T-helper 2 cell treated with Interferon-gamma antibody and Interleukin-4, amounts not matched to agents 5 μg/mL and 100 μg/mL, for 36 hours (primary cell): ENCODE measurements at regions not wholly inside any gene's neighbourhood (a gene's known extent, or its start where the extent isn't known, plus 50 kb on each side); places are given as distances from the start of the nearest gene placed in this dataset.

Experiments
- DNase-seq: peaks from one replicate; pipeline ENCODE4 v3.0.0; 2021; ENCODE audit warnings: low spot score
- H3K27ac Mint-ChIP-seq: one replicate; pipeline ENCODE4 v1.8.0; 2021; ENCODE audit warnings: mild to moderate bottlenecking, mixed read lengths
- H3K27me3 Mint-ChIP-seq: one replicate; pipeline ENCODE4 v1.8.0; 2021; ENCODE audit warnings: low read depth, mixed read lengths
- H3K36me3 Mint-ChIP-seq: one replicate; pipeline ENCODE4 v1.8.0; 2021; ENCODE audit warnings: low read depth, mixed read lengths
- H3K4me1 Mint-ChIP-seq: one replicate; pipeline ENCODE4 v1.8.0; 2021; ENCODE audit warnings: low read depth, mixed read lengths
- H3K4me3 Mint-ChIP-seq: one replicate; pipeline ENCODE4 v1.8.0; 2022; ENCODE audit warnings: mild to moderate bottlenecking, moderate library complexity, mixed read lengths
- H3K9me3 Mint-ChIP-seq: one replicate; pipeline ENCODE4 v1.8.0; 2021; ENCODE audit warnings: mixed read lengths

DNA sequence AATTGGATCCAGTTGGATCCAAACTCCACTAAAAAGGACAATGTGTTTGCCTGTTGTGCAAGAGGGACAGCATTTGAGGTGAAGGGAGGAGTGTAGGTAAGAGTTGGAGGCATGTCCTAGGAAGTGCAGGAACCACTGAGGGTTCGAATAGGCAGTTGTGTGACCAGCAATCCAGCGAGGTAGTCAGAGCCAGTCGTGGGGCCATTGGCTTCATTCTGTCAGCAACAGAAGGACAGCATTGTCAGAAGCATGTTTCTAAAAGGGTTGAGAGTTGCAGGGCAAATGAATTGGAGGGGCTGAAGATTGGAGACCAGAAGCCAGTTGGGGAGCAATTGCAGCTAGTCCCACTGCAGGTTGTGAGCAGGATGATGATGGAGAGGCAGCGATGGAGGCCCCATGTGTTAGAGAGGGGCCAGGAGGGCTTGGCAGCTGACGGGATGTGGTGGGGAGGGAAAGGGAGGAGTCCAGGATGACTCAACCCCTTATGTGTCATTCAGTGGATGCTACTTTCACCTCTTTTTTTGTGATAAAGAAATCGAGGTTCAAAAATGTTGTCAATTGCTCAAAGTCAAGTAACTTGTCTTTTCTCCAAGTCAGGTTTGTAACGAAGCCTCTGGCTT, 96.7 kb upstream of the SIX3 start:
- Mint-ChIP-seq H3K36me3 (no peaks in the 10 kb centered on the region), H3K4me3 (no peak overlapping the region), H3K4me1 (peaks cover 5% of the 10 kb centered on the region), H3K27me3 (peaks cover 10% of the 10 kb centered on the region), H3K9me3 (peaks cover 4% of the 10 kb centered on the region), H3K27ac (no peak overlapping the region)
- no peak for DNase-seq

DNA sequence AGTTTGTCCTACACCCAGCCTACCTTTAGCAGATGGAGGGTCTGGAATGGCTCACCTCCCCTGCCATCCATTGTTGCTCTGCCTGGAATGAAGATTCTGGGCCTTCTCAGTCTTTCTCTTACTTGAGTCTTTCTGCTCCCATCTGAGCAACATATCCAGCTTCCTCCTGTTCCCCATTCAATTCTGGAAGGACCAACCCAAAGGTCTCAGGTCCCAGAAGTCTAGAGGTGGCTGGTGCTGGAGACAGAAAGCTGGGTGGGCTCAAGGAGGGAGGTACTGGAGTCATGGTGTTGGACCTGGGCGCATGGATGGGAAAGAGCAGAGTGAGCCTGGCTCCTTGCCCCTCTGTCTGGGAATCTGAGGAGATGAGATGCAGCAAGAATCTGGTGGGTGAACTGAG, 93.5 kb upstream of the SIX3 start:
- Mint-ChIP-seq H3K4me1 (peaks cover 5% of the 10 kb centered on the region), H3K9me3 (peaks cover 4% of the 10 kb centered on the region), H3K36me3 (no peaks in the 10 kb centered on the region), H3K27me3 (peaks cover 20% of the 10 kb centered on the region), H3K27ac (no peak overlapping the region), H3K4me3 (no peak overlapping the region)
- DNase-seq: no peak

GRCh38 chr2:44850016-44850415, 91.5 kb upstream of the SIX3 start:
- H3K9me3 Mint-ChIP-seq: peaks cover 4% of the 10 kb centered on the region
- no peaks in the 10 kb centered on the region for H3K36me3 Mint-ChIP-seq
- H3K27me3 Mint-ChIP-seq: peaks cover 29% of the 10 kb centered on the region
- H3K4me3 Mint-ChIP-seq: no peak overlapping the region
- no peak for DNase-seq
- no peak overlapping the region for H3K27ac Mint-ChIP-seq
- H3K4me1 Mint-ChIP-seq: no peaks in the 10 kb centered on the region

- H3K4me1 Mint-ChIP-seq: no peaks in the 10 kb centered on the region
- no peak for DNase-seq
- H3K4me3 Mint-ChIP-seq: no peak overlapping the region
- peaks cover 35% of the 10 kb centered on the region for H3K27me3 Mint-ChIP-seq
- H3K27ac Mint-ChIP-seq: no peak overlapping the region
- peaks cover 4% of the 10 kb centered on the region for H3K9me3 Mint-ChIP-seq
- H3K36me3 Mint-ChIP-seq: no peaks in the 10 kb centered on the region
Measured at GRCh38 chr2:44851518-44851917, 90.0 kb upstream of the SIX3 start.

DNA sequence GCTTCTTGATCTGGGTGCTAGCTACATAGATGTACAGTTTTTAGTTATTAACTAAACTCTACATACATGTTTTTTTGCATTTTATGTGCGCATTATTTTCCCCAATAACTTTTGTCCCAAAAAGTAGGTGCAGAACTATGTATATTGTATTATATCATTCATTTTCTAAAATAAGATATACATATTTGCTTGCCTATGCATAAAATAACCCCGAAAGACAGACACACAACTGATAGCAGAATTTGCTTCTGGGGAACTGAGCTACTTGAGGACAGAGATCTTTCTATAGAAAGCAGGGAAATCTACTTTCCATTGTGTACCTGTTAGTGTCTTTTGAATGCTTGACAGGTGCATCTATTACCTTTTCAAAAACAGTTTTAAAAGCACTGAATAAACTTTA, 88.9 kb upstream of the SIX3 start:
- no peak for DNase-seq
- Mint-ChIP-seq H3K27ac (no peak overlapping the region), H3K9me3 (no peaks in the 10 kb centered on the region), H3K4me3 (no peak overlapping the region), H3K36me3 (no peaks in the 10 kb centered on the region), H3K4me1 (no peaks in the 10 kb centered on the region), H3K27me3 (peaks cover 41% of the 10 kb centered on the region)

DNA sequence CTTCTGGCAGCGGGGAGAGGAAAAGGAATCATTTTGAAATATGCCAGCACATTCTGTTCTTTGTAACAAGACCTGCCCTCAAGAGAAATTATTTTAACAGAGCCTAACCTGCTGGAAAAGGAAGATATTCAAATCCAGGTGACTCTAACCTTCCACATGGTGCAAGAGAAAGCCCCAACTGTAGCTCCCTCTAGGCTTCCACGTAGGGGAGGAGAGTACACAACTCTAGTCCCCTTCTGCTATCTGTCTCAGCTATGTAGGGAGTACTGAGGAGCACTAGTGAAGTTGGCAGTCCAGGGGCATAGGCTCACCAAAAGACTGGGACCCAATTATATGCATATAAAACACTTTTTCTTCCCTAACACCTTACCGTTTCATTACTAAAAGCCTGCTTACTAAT, 82.2 kb upstream of the SIX3 start:
- Mint-ChIP-seq H3K36me3 (no peaks in the 10 kb centered on the region), H3K9me3 (peaks cover 7% of the 10 kb centered on the region), H3K4me1 (no peaks in the 10 kb centered on the region), H3K4me3 (no peak overlapping the region), H3K27ac (no peak overlapping the region), H3K27me3 (peaks cover 64% of the 10 kb centered on the region)
- DNase-seq: no peak

DNA sequence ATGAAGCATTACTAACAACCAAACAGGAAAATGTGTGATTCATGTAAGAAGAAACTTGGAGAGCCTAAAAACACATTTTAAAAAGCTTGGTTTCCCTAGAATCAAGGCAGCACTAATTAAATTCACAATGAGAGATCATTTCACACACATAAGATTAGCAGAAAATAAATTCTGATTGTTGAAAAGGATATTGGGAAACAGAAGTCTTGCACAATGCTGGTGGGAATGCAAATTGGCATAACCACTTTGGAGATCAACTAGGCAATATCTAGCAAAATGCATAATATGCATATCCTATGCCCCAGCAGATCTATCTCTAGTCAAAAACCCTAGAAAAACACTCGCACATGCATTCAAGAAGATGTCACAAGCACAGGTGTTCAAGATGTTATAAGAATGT, 75.3 kb upstream of the SIX3 start:
- no peak overlapping the region for H3K27ac Mint-ChIP-seq
- H3K4me3 Mint-ChIP-seq: no peak overlapping the region
- no peak for DNase-seq
- H3K27me3 Mint-ChIP-seq: peaks cover 40% of the 10 kb centered on the region
- H3K4me1 Mint-ChIP-seq: no peaks in the 10 kb centered on the region
- H3K36me3 Mint-ChIP-seq: no peaks in the 10 kb centered on the region
- H3K9me3 Mint-ChIP-seq: no peaks in the 10 kb centered on the region

DNA sequence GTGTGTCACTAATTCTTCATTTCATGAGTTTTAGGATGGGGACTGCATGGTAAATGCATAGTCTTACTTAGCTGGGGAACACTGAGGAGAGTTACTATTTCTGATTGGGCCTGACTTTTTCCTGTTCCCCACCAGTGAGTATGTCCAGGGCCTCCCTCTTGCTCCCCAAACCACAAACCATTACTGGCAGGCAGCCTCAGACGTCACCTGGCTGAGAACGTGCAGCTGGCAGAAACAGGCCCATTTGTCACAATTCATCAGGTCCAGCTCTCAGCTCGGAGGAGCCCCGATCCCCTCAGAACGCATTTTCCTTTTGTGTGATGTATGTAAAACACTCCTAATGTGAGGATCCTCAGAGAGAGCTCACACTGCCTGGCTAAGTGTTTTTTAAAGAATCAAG, 71.7 kb upstream of the SIX3 start:
- no peaks in the 10 kb centered on the region for H3K9me3 Mint-ChIP-seq
- no peak for DNase-seq
- no peak overlapping the region for H3K4me3 Mint-ChIP-seq
- no peak overlapping the region for H3K27ac Mint-ChIP-seq
- H3K36me3 Mint-ChIP-seq: no peaks in the 10 kb centered on the region
- no peaks in the 10 kb centered on the region for H3K4me1 Mint-ChIP-seq
- H3K27me3 Mint-ChIP-seq: peaks cover 17% of the 10 kb centered on the region

- no peak for DNase-seq
- peaks cover 6% of the 10 kb centered on the region for H3K27me3 Mint-ChIP-seq
- no peak overlapping the region for H3K4me3 Mint-ChIP-seq
- no peaks in the 10 kb centered on the region for H3K4me1 Mint-ChIP-seq
- H3K9me3 Mint-ChIP-seq: peaks cover 15% of the 10 kb centered on the region
- no peaks in the 10 kb centered on the region for H3K36me3 Mint-ChIP-seq
- no peak overlapping the region for H3K27ac Mint-ChIP-seq
Measured at GRCh38 chr2:44877417-44877816, 64.1 kb upstream of the SIX3 start.

GRCh38 chr2:44879269-44880124, 62.0 kb upstream of the SIX3 start:
- no peak overlapping the region for H3K27ac Mint-ChIP-seq
- H3K27me3 Mint-ChIP-seq: peaks cover 9% of the 10 kb centered on the region
- no peak overlapping the region for H3K4me3 Mint-ChIP-seq
- H3K9me3 Mint-ChIP-seq: peaks cover 15% of the 10 kb centered on the region
- no peaks in the 10 kb centered on the region for H3K36me3 Mint-ChIP-seq
- no peaks in the 10 kb centered on the region for H3K4me1 Mint-ChIP-seq
- no peak for DNase-seq

GRCh38 chr2:44880125-44880483, 61.4 kb upstream of the SIX3 start:
- no peaks in the 10 kb centered on the region for H3K4me1 Mint-ChIP-seq
- peaks cover 9% of the 10 kb centered on the region for H3K27me3 Mint-ChIP-seq
- DNase-seq: no peak
- no peak overlapping the region for H3K27ac Mint-ChIP-seq
- no peak overlapping the region for H3K4me3 Mint-ChIP-seq
- no peaks in the 10 kb centered on the region for H3K36me3 Mint-ChIP-seq
- peaks cover 13% of the 10 kb centered on the region for H3K9me3 Mint-ChIP-seq

- Mint-ChIP-seq H3K9me3 (no peaks in the 10 kb centered on the region), H3K4me3 (no peak overlapping the region), H3K27me3 (peaks cover 3% of the 10 kb centered on the region), H3K36me3 (no peaks in the 10 kb centered on the region), H3K4me1 (no peaks in the 10 kb centered on the region), H3K27ac (no peak overlapping the region)
- no peak for DNase-seq
Measured at GRCh38 chr2:44881856-44882255, 59.6 kb upstream of the SIX3 start.

GRCh38 chr2:44883356-44883755, 58.1 kb upstream of the SIX3 start:
- Mint-ChIP-seq H3K4me1 (no peaks in the 10 kb centered on the region), H3K4me3 (no peak overlapping the region), H3K36me3 (no peaks in the 10 kb centered on the region), H3K9me3 (no peaks in the 10 kb centered on the region), H3K27ac (no peak overlapping the region), H3K27me3 (peaks cover 3% of the 10 kb centered on the region)
- DNase-seq: no peak

- Mint-ChIP-seq H3K27me3 (peaks cover 3% of the 10 kb centered on the region), H3K9me3 (no peaks in the 10 kb centered on the region), H3K4me3 (no peak overlapping the region), H3K27ac (no peak overlapping the region), H3K36me3 (no peaks in the 10 kb centered on the region), H3K4me1 (no peaks in the 10 kb centered on the region)
- DNase-seq: no peak
Measured at GRCh38 chr2:44884231-44884630, 57.3 kb upstream of the SIX3 start.

DNA sequence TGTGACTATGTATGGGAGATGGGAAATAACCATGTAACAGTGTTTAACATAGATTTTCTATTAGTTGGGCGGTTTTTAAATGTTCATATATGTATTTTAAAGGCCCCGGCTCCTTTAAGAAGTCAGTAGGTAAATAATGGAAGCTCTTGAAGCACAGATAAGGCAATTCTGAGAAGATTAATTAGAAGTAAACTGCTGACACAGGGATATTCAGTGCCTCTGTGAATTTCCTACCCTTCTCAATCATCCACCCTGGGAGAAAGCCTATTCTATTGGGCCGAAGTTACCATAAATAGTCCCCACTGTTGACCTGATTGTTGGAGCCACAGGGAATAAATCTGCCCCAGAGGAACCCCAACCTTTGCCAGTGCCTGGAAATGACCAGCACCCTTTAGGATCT, 56.8 kb upstream of the SIX3 start:
- no peak for DNase-seq

More for the DNA sequence above, 56.8 kb upstream of the SIX3 start:
- no peaks in the 10 kb centered on the region for H3K4me1 Mint-ChIP-seq
- H3K36me3 Mint-ChIP-seq: no peaks in the 10 kb centered on the region
- no peak overlapping the region for H3K27ac Mint-ChIP-seq
- H3K4me3 Mint-ChIP-seq: no peak overlapping the region
- H3K9me3 Mint-ChIP-seq: peaks cover under 1% of the 10 kb centered on the region
- H3K27me3 Mint-ChIP-seq: peaks cover 3% of the 10 kb centered on the region
